ENCODE measurements at regions not wholly inside any gene's neighbourhood (a gene's known extent, or its start where the extent isn't known, plus 50 kb on each side); places are given as distances from the start of the nearest gene placed in this dataset.

DNA sequence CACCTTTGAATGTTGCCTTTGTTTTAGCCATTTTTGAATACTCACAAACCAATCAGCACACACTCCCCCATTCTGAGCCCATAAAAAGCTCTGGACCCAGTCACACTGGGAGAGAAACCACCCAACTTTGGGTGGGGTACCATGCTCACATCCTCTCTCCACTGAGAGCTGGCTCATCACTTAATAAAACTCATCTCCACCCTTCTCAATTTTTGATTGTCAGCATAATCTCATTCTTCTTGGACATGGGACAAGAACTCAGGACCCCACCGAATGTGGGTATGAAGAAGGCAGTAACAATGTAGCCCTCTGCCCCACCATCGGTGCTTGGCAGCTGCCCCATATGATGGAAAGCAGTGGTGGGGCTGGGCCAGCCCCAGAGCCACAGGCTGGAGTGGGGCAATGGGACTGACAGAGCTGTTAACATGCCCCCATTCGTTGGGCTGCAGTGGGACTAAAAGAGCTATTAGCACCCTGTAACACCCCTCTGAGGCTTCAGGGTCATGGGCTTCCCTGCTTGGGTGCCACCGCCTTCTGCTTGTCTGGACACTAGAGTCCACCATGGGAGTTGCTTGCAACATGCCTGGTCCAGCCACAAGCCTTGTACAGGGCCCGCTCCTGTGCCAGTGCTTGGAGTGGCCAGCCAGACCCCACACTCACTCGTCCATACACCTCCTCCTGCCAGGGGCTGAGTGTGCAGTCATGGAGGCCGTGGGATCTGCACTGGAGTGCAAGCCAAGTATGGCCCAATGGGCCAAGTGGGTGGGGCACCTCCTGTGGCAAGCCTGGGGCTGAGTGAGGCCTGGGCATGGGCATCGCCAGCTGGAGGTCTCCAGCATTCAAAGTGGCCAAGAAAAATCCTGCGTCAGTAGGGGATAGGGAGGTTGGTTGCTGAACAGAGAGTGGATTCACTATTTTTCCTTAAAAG, 471.1 kb downstream of the TBC1D22A start:
- DNase-seq (no peak), ATAC-seq (no peak)
- H3K4me1 Mint-ChIP-seq (ENCODE audit: low read depth) = no peaks in the 10 kb centered on the region
- H3K27me3 Mint-ChIP-seq (ENCODE audit: low read depth) = peaks cover 7% of the 10 kb centered on the region
- H3K36me3 Mint-ChIP-seq (ENCODE audit: insufficient read depth) = no peaks in the 10 kb centered on the region
- H3K4me3 Mint-ChIP-seq = no peak overlapping the region
- peaks cover 5% of the 10 kb centered on the region for H3K9me3 Mint-ChIP-seq

DNA sequence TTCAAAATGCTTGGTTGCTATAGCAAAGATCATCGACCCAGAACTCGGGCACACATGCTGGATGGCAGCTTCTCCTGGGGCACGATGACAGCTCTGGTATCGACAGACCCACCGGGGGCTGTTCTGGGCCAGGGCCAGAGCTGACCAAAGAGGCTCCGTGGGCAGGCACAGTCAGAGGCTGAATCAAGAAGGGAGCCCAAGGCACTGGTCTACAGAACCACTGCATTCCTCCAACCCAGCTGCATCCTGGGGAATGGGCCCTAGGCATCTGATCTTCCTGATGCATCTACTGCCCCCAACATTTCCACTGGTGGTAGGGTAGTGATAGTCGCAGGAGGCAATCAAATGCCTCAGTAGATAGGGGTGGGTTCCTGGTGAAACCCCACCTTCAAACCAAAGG, 470.3 kb downstream of the TBC1D22A start:
- Mint-ChIP-seq H3K27me3 (ENCODE audit: low read depth) (peaks cover 4% of the 10 kb centered on the region), H3K4me1 (ENCODE audit: low read depth) (no peaks in the 10 kb centered on the region), H3K36me3 (ENCODE audit: insufficient read depth) (no peaks in the 10 kb centered on the region), H3K4me3 (no peak overlapping the region), H3K9me3 (peaks cover 5% of the 10 kb centered on the region)
- ATAC-seq (no peak), DNase-seq (no peak)

DNA sequence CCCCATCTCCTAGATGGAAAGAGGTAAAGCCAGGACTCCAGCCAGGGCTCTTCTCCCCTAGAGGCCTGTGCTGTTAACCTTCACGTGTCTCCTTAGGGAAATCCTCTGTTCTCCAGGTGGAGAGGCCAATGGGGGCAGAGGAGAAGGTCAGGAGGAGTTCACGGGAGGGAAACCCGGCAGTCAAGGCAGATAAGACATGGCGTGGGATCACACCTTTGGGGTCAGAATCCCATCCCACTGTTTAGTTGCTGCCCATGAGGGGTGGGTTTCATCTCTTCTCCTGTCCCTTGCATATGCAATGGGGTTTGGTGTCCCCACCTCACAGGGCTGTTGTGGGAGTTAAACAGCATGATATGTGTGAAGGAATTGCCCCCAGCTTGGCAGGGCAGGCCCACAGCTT, 469.7 kb downstream of the TBC1D22A start:
- Mint-ChIP-seq H3K4me3 (no peak overlapping the region), H3K36me3 (ENCODE audit: insufficient read depth) (no peaks in the 10 kb centered on the region), H3K9me3 (peaks cover 5% of the 10 kb centered on the region), H3K27me3 (ENCODE audit: low read depth) (peaks cover 6% of the 10 kb centered on the region), H3K4me1 (ENCODE audit: low read depth) (no peaks in the 10 kb centered on the region)
- DNase-seq (no peak), ATAC-seq (no peak)

DNA sequence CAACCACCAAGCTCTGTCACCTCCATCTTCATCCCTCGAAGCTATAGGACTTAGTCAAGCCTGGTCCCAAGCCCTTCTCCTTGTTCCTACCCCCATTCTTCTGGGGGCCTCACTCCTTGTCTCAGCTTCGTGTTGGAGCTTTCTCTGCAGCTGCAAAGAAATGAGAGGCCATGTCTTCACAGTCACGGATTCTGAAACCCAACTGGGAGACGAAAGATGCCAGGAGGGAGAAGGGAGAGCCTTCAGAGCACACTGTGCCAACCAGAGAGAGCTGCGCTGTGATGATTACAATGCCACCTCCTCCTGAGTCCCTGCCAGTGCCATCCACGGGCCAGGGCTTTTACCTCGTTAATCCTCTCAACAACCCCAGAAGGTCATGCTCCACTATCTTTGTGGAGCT, 469.3 kb downstream of the TBC1D22A start:
- no peak for ATAC-seq
- H3K9me3 Mint-ChIP-seq = peaks cover 5% of the 10 kb centered on the region
- no peak overlapping the region for H3K4me3 Mint-ChIP-seq
- no peaks in the 10 kb centered on the region for H3K4me1 Mint-ChIP-seq (ENCODE audit: low read depth)
- no peak for DNase-seq
- H3K36me3 Mint-ChIP-seq (ENCODE audit: insufficient read depth) = no peaks in the 10 kb centered on the region
- peaks cover 7% of the 10 kb centered on the region for H3K27me3 Mint-ChIP-seq (ENCODE audit: low read depth)

DNA sequence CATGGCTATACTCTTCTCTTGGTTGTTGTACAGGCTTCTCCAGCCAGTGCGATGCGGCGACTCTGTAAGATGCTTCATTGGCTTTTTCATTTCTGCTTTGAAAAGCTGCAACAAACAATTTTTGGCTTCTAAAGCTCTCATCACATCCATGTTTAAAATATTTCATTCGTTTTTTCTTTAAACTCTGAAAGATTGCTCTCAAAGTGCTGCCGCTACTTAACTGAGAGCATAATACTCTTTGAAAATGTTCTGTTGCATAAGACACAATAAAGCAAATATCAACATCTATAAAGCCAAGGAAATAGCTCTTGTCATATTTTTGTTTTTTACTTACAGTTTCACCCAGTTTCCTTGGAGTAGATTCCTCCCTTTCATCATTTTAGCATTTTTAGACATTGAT, 468.3 kb downstream of the TBC1D22A start:
- no peak overlapping the region for H3K4me3 Mint-ChIP-seq
- peaks cover 5% of the 10 kb centered on the region for H3K9me3 Mint-ChIP-seq
- no peaks in the 10 kb centered on the region for H3K36me3 Mint-ChIP-seq (ENCODE audit: insufficient read depth)
- H3K4me1 Mint-ChIP-seq (ENCODE audit: low read depth) = no peaks in the 10 kb centered on the region
- no peak for ATAC-seq
- DNase-seq = no peak
- H3K27me3 Mint-ChIP-seq (ENCODE audit: low read depth) = peaks cover 8% of the 10 kb centered on the region

DNA sequence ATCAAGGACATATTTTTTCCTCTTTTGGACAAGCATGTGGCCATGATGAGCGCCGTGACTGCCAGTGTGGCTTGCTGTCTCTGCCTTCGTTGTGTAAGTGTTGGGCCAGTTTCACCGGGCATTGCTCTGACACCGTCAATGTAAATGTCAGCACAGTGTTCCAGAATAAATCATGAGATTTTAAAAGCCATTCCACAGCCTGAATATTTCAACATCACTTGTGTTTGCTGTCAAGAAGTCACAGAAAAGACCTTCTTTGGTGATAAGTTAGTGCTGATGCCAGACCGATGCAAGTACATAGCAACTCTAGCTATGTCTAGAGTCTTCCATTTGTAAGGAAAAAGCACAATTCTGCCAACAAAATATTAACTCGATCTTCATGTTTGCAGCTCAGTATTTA, 467.8 kb downstream of the TBC1D22A start:
- H3K4me3 Mint-ChIP-seq = no peak overlapping the region
- DNase-seq (no peak), ATAC-seq (no peak)
- H3K36me3 Mint-ChIP-seq (ENCODE audit: insufficient read depth) = no peaks in the 10 kb centered on the region
- H3K4me1 Mint-ChIP-seq (ENCODE audit: low read depth) = no peaks in the 10 kb centered on the region
- peaks cover 5% of the 10 kb centered on the region for H3K9me3 Mint-ChIP-seq
- H3K27me3 Mint-ChIP-seq (ENCODE audit: low read depth) = peaks cover 8% of the 10 kb centered on the region

DNA sequence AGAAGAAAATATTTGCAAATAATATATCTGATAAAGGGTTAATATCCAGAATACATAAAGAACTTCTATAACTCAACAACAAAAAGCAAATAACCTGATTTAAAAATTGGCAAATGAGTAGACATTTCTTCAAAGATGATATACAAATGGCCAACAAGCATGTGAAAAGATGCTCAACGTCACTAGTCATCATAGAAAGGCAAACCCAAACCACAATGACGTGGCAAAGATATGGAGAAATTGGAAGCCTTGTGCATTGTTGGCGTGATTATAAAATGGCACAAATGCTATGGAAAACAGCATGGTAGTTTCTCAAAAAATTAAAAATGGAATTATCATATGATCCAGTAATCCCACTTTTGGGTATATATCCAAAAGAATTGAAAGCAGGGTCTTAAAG, 466.3 kb downstream of the TBC1D22A start:
- DNase-seq (no peak), ATAC-seq (no peak)
- Mint-ChIP-seq H3K9me3 (peaks cover 5% of the 10 kb centered on the region), H3K4me3 (no peak overlapping the region), H3K36me3 (ENCODE audit: insufficient read depth) (no peaks in the 10 kb centered on the region), H3K4me1 (ENCODE audit: low read depth) (no peaks in the 10 kb centered on the region), H3K27me3 (ENCODE audit: low read depth) (peaks cover 8% of the 10 kb centered on the region)

DNA sequence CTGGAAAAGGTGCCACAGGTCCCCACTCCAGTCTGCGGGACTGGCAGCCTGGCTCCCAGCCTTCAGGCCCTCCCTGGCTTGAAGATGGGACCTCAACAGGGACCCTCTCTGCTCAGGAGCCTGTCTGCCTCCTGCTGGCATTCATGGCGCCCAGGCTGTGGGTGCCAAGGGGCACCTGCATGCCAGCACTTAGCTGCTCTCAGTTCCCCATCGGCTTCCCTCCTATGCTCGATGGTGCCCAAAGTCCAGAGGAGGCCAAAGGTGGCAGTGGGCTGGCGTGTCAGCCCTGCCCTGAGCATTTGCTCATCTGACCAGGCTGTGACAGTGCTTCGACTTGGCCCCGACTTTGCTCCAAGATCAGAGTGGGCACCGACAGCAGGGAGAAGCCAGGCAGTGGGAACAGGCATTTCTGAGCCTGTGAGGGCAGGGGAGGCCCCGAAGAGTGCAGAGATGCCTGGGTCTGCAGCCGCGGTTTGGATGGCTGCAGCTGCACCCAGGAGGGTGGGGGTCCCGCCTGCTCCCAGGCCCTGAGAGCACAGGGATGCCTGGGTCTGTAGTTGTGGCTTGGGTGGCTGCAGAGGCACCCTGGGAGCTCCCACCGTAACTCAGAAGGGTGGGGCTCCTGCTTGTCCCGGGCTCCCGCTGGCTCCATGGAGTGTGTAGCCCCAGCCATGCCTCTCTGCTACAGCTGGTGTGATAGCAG, 463.6 kb downstream of the TBC1D22A start:
- no peaks in the 10 kb centered on the region for H3K4me1 Mint-ChIP-seq (ENCODE audit: low read depth)
- ATAC-seq = no peak

DNA sequence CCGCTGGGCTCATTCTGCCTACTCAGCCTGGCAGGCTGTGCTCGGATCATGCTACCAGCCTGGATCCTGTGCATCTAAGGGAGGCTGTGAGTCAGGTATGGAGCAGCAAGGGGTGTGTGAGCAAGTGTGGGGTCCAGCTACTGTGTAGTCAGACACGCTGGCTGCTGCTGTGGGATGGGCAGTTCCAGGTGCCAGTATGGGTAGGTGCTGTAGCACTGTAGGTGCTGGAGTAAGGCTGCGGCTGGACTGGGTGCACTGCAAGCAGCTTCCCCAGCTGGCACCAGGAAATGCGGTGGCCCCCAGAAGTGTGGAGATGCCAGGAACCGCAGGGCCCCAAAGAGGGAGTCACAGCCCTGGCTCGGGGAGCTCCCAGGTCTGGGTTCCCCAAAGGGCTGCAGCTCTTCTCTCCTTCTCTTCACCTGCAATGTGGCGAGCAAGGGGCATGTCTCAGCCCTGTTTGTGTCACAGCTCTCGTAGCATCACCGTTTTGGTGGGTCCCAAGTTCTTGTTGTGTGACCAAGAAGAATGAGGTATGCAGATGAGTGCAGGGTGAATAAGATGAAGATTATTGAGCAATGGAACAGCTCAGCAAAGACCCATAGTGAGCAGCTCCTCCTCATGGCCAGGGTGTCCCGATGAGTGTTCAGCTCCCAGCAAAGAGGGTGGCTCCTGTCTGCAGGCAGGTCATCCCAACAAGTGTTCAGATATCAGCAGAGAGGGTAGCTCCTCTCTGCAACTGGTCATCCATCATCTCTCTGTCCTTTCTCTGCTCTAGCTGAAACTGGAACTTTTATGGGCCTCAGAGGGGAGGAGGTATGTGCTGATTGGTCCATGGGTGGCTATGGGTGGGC, 462.9 kb downstream of the TBC1D22A start:
- DNase-seq = no peak
- peaks cover 4% of the 10 kb centered on the region for H3K27me3 Mint-ChIP-seq (ENCODE audit: low read depth)

More for the DNA sequence above, 463.6 kb downstream of the TBC1D22A start:
- DNase-seq = no peak
- Mint-ChIP-seq H3K4me3 (no peak overlapping the region), H3K27me3 (ENCODE audit: low read depth) (peaks cover 4% of the 10 kb centered on the region), H3K36me3 (ENCODE audit: insufficient read depth) (no peaks in the 10 kb centered on the region), H3K9me3 (no peaks in the 10 kb centered on the region)

More for the DNA sequence above, 462.9 kb downstream of the TBC1D22A start:
- H3K36me3 Mint-ChIP-seq (ENCODE audit: insufficient read depth) = no peaks in the 10 kb centered on the region
- no peaks in the 10 kb centered on the region for H3K4me1 Mint-ChIP-seq (ENCODE audit: low read depth)
- no peaks in the 10 kb centered on the region for H3K9me3 Mint-ChIP-seq
- ATAC-seq = no peak
- no peak overlapping the region for H3K4me3 Mint-ChIP-seq
